Activated T-cell treated with anti-CD3 and anti-CD28 coated beads, Interleukin-2, amount 50 U/mL, for 72 hours (primary cell): ENCODE measurements at regions not wholly inside any gene's neighbourhood (a gene's known extent, or its start where the extent isn't known, plus 50 kb on each side); places are given as distances from the start of the nearest gene placed in this dataset.

Source experiments
- ATAC-seq, 2 donors: fragments of 150-1000 bp; cut with Tn5 transposase; replicated peaks in 1 of 2; 2 replicates each; pipeline ENCODE4 v1.10.0; 2021; ENCODE audit warnings: moderate library complexity in 2 of 2, mild to moderate bottlenecking in 1 of 2
- DNase-seq, 2 donors: peaks; one replicate each; pipeline ENCODE4 v3.0.0; 2021 to 2022; ENCODE audit warnings: mixed read lengths in 1 of 2
- H3K27ac Mint-ChIP-seq: one replicate; pipeline ENCODE4 v1.8.0; 2022; ENCODE audit warnings: mild to moderate bottlenecking, moderate library complexity, mixed read lengths
- H3K27me3 Mint-ChIP-seq: one replicate; pipeline ENCODE4 v1.8.0; 2022; ENCODE audit warnings: low read depth, mixed read lengths
- H3K36me3 Mint-ChIP-seq, 2 donors: one replicate each; pipeline ENCODE4 v1.8.0; 2022; ENCODE audit warnings: mixed read lengths in 2 of 2, mild to moderate bottlenecking in 1 of 2; ENCODE audit not compliant: insufficient read depth in 2 of 2
- H3K4me1 Mint-ChIP-seq: one replicate; pipeline ENCODE4 v1.8.0; 2022; ENCODE audit warnings: low read depth, mixed read lengths
- H3K4me3 Mint-ChIP-seq, 2 donors: one replicate each; pipeline ENCODE4 v1.8.0; 2022; ENCODE audit warnings: mild to moderate bottlenecking in 2 of 2, mixed read lengths in 2 of 2, moderate library complexity in 2 of 2
- H3K9me3 Mint-ChIP-seq, 2 donors: one replicate each; pipeline ENCODE4 v1.8.0; 2022; ENCODE audit warnings: mixed read lengths in 2 of 2

DNA sequence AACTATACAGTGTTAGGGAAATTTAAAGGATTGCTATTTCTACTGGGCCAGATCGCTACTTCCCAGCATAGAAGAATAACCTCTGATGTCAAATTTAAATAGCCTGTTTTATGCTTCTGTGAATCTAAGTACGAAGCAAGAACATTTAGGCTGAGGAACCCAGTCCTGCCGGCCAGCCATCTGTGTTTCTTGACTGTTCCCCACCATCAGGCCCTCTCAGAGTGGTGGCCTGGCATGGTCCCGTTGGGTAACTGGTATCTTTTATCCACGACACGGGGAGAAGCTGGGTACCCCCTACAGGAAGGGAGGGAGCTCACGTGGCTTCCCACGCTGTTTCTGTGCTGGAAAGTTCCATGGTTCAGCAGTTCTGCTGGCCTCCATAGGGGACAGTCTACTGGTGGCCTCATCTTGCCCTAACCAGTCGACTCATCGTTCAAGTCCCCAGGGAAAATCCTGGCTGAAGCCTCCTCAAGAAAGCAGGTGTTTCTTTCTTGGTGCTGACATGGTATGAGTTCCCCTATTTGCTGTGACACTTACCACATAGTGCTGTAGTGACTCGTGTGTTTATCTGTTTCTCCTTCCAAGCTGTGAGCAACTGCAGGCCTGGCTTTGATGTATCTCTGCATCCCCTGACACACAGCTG is 201.7 kb upstream of the NLRP1 start:
- Mint-ChIP-seq H3K9me3 (peaks cover 0 to 5% of the 10 kb centered on the region in 2 donors), H3K36me3 (no peaks in the 10 kb centered on the region), H3K27me3 (peaks cover 38% of the 10 kb centered on the region), H3K27ac (no peak overlapping the region), H3K4me1 (no peaks in the 10 kb centered on the region), H3K4me3 (no peak overlapping the region)
- DNase-seq (no peak), ATAC-seq (no peak)

DNA sequence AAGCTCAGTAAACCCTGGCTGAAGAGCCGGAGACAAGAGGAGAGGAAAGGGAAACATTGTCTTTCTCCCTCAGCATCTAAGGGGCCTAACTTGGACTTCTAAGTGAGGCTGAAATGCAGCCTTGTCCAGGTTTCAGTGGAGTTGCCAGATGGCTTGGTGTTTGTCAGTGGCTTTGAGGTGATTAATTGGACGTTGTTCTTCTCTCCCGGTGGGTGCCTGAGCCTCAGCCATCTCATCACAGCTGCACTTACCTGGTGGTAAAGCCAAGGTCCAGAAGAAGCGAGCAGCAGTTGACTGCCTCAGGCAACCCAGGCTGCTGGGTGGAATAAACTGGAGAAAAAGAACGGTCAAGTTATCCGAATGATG is 202.2 kb upstream of the NLRP1 start:
- H3K27ac Mint-ChIP-seq, result no peak overlapping the region
- H3K27me3 Mint-ChIP-seq, result peaks cover 38% of the 10 kb centered on the region
- H3K36me3 Mint-ChIP-seq, result no peaks in the 10 kb centered on the region
- no peak overlapping the region for H3K4me3 Mint-ChIP-seq
- DNase-seq, result no peak
- H3K9me3 Mint-ChIP-seq, result peaks cover 0 to 5% of the 10 kb centered on the region in 2 donors
- no peak for ATAC-seq
- H3K4me1 Mint-ChIP-seq, result no peaks in the 10 kb centered on the region

- Mint-ChIP-seq H3K27me3 (peaks cover 36% of the 10 kb centered on the region), H3K4me3 (no peak overlapping the region)
Measured at GRCh38 chr17:5788266-5788900, 204.1 kb upstream of the NLRP1 start.

DNA sequence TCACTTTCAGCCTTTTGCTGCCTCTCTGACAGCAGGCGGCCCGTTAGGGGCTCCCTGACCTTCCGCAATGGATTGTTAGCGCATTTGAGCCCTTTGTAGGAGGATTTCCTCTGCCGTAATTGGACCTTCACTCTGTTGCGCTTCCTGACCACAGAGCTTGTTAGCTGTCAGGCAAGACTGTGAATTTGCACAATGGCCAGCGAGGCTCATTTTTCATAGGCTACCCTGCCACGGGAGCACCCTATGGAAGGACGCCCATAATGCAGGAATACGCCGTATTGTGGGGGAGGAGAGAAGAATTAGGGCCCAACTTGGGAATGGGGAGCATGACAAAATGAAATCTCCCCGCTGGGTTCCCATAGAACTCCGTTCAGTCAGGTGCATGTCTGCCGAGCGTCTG is 205.2 kb upstream of the NLRP1 start:
- Mint-ChIP-seq H3K27ac (no peak overlapping the region), H3K4me1 (no peaks in the 10 kb centered on the region), H3K9me3 (peaks cover 4 to 6% of the 10 kb centered on the region in 2 donors), H3K4me3 (no peak overlapping the region), H3K36me3 (peaks cover 6 to 7% of the 10 kb centered on the region in 2 donors), H3K27me3 (peaks cover 36% of the 10 kb centered on the region)
- DNase-seq (no peak), ATAC-seq (no peak)

More at GRCh38 chr17:5788266-5788900, 204.1 kb upstream of the NLRP1 start:
- H3K9me3 Mint-ChIP-seq, result peaks cover 4 to 7% of the 10 kb centered on the region in 2 donors
- ATAC-seq (peak in 1 of 2 donors; percentile 33), DNase-seq (no peak)
- no peaks in the 10 kb centered on the region for H3K4me1 Mint-ChIP-seq
- no peak overlapping the region for H3K27ac Mint-ChIP-seq
- peaks cover 6 to 7% of the 10 kb centered on the region in 2 donors for H3K36me3 Mint-ChIP-seq

- H3K36me3 Mint-ChIP-seq, result peaks cover 6 to 7% of the 10 kb centered on the region in 2 donors
- no peak overlapping the region for H3K4me3 Mint-ChIP-seq
- H3K27ac Mint-ChIP-seq, result no peak overlapping the region
- DNase-seq, result no peak
- ATAC-seq, result no peak
- H3K4me1 Mint-ChIP-seq, result no peaks in the 10 kb centered on the region
- H3K9me3 Mint-ChIP-seq, result peaks cover 4 to 6% of the 10 kb centered on the region in 2 donors
- peaks cover 32% of the 10 kb centered on the region for H3K27me3 Mint-ChIP-seq
Measured at GRCh38 chr17:5793157-5793556, 208.8 kb upstream of the NLRP1 start.

DNA sequence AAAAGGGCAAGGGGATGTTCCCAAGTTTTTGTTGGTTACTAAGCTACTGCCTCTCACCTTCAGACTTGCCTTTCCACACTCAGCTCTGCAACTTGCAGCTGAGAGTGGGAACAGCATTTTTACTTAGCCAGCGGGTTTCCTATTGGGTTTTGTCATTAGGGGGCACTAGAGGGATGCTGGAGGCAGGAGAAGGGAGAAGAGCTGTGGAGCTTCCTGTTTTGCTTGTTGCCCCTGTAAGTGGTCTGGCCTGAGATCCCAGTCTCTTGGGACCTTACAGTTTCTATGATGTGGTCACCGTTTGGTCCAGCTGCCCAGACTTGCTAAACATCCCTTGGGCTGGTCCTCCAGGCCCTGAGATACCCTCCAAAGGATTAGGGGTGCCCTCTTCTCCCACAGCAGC is 209.6 kb upstream of the NLRP1 start:
- H3K27ac Mint-ChIP-seq, result no peak overlapping the region
- H3K9me3 Mint-ChIP-seq, result peaks cover 4 to 6% of the 10 kb centered on the region in 2 donors
- no peaks in the 10 kb centered on the region for H3K4me1 Mint-ChIP-seq
- peaks cover 32% of the 10 kb centered on the region for H3K27me3 Mint-ChIP-seq
- H3K36me3 Mint-ChIP-seq, result peaks cover 6 to 7% of the 10 kb centered on the region in 2 donors
- DNase-seq (peak in 1 of 2 donors; percentile 5), ATAC-seq (no peak)
- no peak overlapping the region for H3K4me3 Mint-ChIP-seq

DNA sequence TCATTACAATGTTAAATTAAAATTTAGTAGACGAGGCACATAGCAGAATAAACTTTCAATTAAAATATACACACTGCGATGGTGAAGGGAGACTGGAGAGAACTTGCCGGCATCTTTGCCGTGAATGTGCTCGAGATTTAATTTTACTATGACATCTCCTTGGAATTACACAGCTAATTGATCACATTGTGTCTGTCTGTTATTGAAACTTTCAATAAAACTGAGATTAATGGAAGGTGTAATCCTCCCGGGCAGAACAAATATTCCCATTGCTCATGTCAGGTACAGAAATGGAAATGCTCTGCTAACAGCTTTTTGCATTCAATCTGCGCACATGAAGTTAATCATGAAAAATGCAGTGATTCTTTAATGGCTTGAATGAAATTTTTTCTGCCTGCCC is 210.1 kb upstream of the NLRP1 start:
- Mint-ChIP-seq H3K36me3 (peaks cover 6 to 7% of the 10 kb centered on the region in 2 donors), H3K9me3 (peaks cover 4 to 6% of the 10 kb centered on the region in 2 donors), H3K4me3 (no peak overlapping the region), H3K27ac (no peak overlapping the region), H3K27me3 (peaks cover 32% of the 10 kb centered on the region), H3K4me1 (no peaks in the 10 kb centered on the region)
- ATAC-seq (no peak), DNase-seq (no peak)

DNA sequence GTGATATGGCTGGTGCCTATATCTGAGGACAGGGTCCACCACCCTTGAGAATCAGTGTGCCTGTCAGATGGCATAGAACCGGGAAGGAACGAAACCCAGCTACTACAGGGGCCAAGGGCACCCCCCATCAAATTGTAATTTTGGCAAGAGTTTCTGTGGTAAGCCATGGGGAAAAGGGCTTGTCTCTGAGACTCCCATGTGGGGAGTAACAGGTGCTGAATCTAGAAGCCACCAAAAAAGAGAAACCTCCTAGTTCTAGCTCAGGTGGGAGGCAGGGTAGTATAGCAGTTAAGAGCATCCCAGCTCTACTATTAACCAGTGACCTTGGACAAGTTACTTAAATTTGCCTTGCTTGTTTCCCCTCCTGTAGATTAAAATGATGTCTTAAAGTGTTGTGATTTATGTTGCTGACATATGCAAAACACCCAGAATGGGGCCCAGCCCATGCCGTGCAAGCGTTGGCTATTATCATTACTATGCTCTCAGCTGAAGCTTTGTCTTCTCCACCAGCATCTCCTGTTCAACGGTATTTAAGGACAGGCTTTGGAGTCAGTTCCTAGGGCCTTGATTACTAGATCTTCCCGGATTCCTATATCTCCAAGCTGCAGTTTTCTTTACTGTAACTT is 210.7 kb upstream of the NLRP1 start:
- Mint-ChIP-seq H3K27ac (no peak overlapping the region), H3K4me1 (no peaks in the 10 kb centered on the region), H3K27me3 (peaks cover 32% of the 10 kb centered on the region), H3K9me3 (peaks cover 4 to 6% of the 10 kb centered on the region in 2 donors), H3K4me3 (no peak overlapping the region), H3K36me3 (peaks cover 6 to 7% of the 10 kb centered on the region in 2 donors)
- ATAC-seq (no peak), DNase-seq (no peak)

- Mint-ChIP-seq H3K36me3 (peaks cover 6% of the 10 kb centered on the region in 2 donors), H3K27me3 (peaks cover 28% of the 10 kb centered on the region), H3K4me3 (no peak overlapping the region), H3K4me1 (no peaks in the 10 kb centered on the region), H3K27ac (no peak overlapping the region), H3K9me3 (peaks cover 4 to 6% of the 10 kb centered on the region in 2 donors)
- no peak for ATAC-seq
- DNase-seq, result no peak
Measured at GRCh38 chr17:5797447-5798050, 213.2 kb upstream of the NLRP1 start.

DNA sequence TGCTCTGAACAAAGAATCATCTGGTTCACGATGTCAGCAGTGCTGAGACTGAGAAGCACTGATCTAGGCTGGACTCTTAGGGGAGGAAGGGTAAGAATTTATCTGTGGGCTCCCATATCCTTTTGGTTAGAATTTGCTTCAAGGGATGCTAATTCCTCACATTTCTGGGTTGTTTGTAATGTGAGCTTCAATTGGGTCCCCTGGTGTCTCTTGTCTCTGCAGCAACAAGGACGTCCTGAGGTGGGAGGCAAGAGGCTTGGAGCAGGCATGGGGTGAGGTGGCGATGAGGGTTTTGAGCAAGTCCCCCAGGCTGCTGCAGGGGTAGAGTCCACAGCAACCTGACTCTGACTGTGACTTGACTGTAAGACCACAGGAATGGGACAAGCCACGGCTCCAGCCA is 213.8 kb upstream of the NLRP1 start:
- peaks cover 0 to under 1% of the 10 kb centered on the region in 2 donors for H3K9me3 Mint-ChIP-seq
- no peak for DNase-seq
- H3K27me3 Mint-ChIP-seq, result peaks cover 32% of the 10 kb centered on the region
- H3K4me1 Mint-ChIP-seq, result no peaks in the 10 kb centered on the region
- H3K27ac Mint-ChIP-seq, result no peak overlapping the region
- H3K4me3 Mint-ChIP-seq, result no peak overlapping the region
- peaks cover under 1 to 1% of the 10 kb centered on the region in 2 donors for H3K36me3 Mint-ChIP-seq
- no peak for ATAC-seq

DNA sequence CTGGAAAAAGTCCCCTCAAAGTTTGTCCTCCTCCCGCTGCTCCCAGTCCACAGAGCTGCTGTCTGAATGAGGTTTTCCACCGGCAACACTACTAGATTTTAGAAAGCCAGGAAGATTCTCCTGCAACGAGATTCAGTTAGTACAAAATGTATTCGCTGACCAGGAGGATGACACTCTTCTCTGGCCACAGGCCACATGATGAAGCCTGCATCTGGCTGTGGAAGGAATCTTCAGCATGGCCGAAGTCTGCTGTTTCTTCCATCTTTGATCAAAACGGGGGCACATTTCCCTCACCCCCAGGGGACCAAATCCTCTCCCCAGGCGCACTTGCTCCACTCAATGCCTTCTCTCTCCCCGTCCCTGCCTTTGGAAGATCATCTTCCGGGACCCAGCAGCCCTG is 215.8 kb upstream of the NLRP1 start:
- Mint-ChIP-seq H3K4me3 (no peak overlapping the region), H3K27me3 (peaks cover 39% of the 10 kb centered on the region), H3K9me3 (peaks cover 0 to 3% of the 10 kb centered on the region in 2 donors), H3K4me1 (no peaks in the 10 kb centered on the region), H3K27ac (no peak overlapping the region), H3K36me3 (peaks cover 0 to 3% of the 10 kb centered on the region in 2 donors)
- no peak for ATAC-seq
- DNase-seq, result no peak

DNA sequence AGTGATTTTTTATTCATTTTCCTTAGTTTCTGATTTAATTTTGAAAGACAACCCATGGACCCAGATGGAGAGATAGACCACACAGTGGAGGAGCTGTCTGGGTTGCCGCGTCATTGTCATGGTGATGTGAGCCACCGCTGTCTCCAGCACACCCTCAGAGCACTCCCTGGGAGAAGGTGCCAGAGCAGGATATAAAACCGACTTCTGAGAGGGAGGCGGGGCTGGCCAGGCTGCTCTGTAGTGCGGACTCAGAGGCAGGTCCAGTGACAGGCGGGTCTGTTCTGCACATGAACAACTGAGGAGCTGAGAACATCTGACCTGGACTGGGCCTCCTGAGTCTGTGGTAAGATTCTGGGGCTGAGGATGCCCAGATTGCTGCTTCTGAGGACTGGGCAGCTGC is 216.3 kb upstream of the NLRP1 start:
- ATAC-seq (no peak), DNase-seq (no peak)
- H3K9me3 Mint-ChIP-seq, result peaks cover 0 to 3% of the 10 kb centered on the region in 2 donors
- no peaks in the 10 kb centered on the region for H3K4me1 Mint-ChIP-seq
- H3K36me3 Mint-ChIP-seq, result peaks cover 0 to 3% of the 10 kb centered on the region in 2 donors
- H3K4me3 Mint-ChIP-seq, result no peak overlapping the region
- H3K27me3 Mint-ChIP-seq, result peaks cover 39% of the 10 kb centered on the region
- H3K27ac Mint-ChIP-seq, result no peak overlapping the region

DNA sequence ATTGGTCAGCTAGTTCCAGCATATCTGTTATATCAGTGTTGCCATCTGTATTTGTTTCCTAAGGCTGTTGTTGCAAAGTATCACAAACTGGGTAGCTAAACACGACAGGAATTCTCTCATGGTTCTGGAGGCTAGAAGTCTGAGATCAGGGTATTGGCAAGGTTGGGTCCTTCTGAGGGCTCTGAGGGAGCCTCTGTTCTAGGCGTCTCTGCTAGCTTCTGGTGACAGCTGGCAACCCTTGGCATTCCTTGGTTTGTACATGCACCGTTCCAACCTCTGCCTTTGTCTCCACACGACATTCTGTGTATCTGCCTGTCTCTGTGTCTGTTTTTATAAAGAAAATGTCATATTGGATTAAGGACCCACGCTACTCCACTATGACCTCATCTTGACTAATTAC is 219.9 kb upstream of the NLRP1 start:
- Mint-ChIP-seq H3K9me3 (peaks cover 0 to 3% of the 10 kb centered on the region in 2 donors), H3K27me3 (peaks cover 37% of the 10 kb centered on the region), H3K36me3 (peaks cover 0 to 3% of the 10 kb centered on the region in 2 donors), H3K4me1 (no peaks in the 10 kb centered on the region), H3K4me3 (no peak overlapping the region), H3K27ac (no peak overlapping the region)
- ATAC-seq (no peak), DNase-seq (no peak)
